ENCODE measurements at regions not wholly inside any gene's neighbourhood (a gene's known extent, or its start where the extent isn't known, plus 50 kb on each side); places are given as distances from the start of the nearest gene placed in this dataset.

GRCh38 chr7:22039670-22040069, 94.0 kb upstream of the CDCA7L start:
- Histone ChIP-seq H3K4me1 (replicated peaks in 1 of 4; ENCODE audit: control insufficient read depth in 3 of 4, insufficient read depth in 4 of 4, low read length in 3 of 4) (no peaks in the 10 kb centered on the region), H2BK12ac (ENCODE audit: low read depth, low read length) (no peak overlapping the region), H2AK5ac (ENCODE audit: low read depth, low read length) (no peak overlapping the region), H3K23me2 (ENCODE audit: low read depth, low read length) (no peaks in the 10 kb centered on the region), H3K56ac (replicated peaks; ENCODE audit: insufficient read length, low read depth, low read length) (no peak overlapping the region), H2BK15ac (ENCODE audit: low read length) (no peak overlapping the region), H3K9ac (replicated peaks in 1 of 4; ENCODE audit: extremely low read depth in 1 of 4, low read depth in 3 of 4, low read length in 3 of 4) (no peak overlapping the region), H3K23ac (ENCODE audit: insufficient read length) (no peak overlapping the region), H3K27me3 (replicated peaks in 1 of 4; ENCODE audit: control insufficient read depth in 3 of 4, extremely low read depth in 1 of 4, insufficient read depth in 3 of 4, low read length in 3 of 4) (no peaks in the 10 kb centered on the region), H3K14ac (ENCODE audit: insufficient read length) (no peak overlapping the region), H2BK5ac (ENCODE audit: low read depth, low read length) (no peak overlapping the region), H3K4me2 (ENCODE audit: insufficient read depth in 1 of 2, low read depth in 2 of 2, low read length in 2 of 2) (no peak overlapping the region), H3K4ac (replicated peaks; ENCODE audit: insufficient read length, low read depth, low read length) (no peak overlapping the region), H3K18ac (ENCODE audit: extremely low read depth, low read length) (no peak overlapping the region), H4K91ac (replicated peaks; ENCODE audit: insufficient read length, low read length) (no peak overlapping the region), H2AFZ (ENCODE audit: low read length) (no peak overlapping the region), H3K36me3 (ENCODE audit: control insufficient read depth in 2 of 4, insufficient read depth in 4 of 4, low read length in 3 of 4) (no peaks in the 10 kb centered on the region), H2BK120ac (replicated peaks; ENCODE audit: low read depth, low read length) (no peak overlapping the region), H3K4me3 (ENCODE audit: extremely low read depth in 1 of 4, insufficient read depth in 2 of 4, low read depth in 3 of 4, low read length in 4 of 4) (no peak overlapping the region), H3K79me2 (ENCODE audit: control insufficient read depth in 1 of 2, insufficient read depth in 2 of 2, low read length in 2 of 2) (no peaks in the 10 kb centered on the region), H4K5ac (ENCODE audit: insufficient read length, low read depth, low read length) (no peak overlapping the region), H2BK20ac (ENCODE audit: low read length) (no peak overlapping the region), H3K27ac (ENCODE audit: low read depth, low read length) (no peak overlapping the region), H3K79me1 (ENCODE audit: low read depth, low read length) (no peaks in the 10 kb centered on the region), H3K9me3 (ENCODE audit: insufficient read depth in 2 of 2, low read depth in 1 of 2, low read length in 1 of 2) (peaks cover 4% of the 10 kb centered on the region in 2 experiments; a peak in 3 of 4 replicates), H4K8ac (ENCODE audit: extremely low read depth, insufficient read depth, low read length) (no peak overlapping the region), H4K20me1 (replicated peaks in 1 of 2; ENCODE audit: control insufficient read depth in 1 of 2, insufficient read depth in 2 of 2, low read length in 2 of 2) (no peaks in the 10 kb centered on the region)
- 93% methylated on average over 1 of the region's 1 CpG; no CpG with 5 or more reads in 1 of the 2 experiments for WGBS, 2 experiments (ENCODE audit: extremely low coverage in 1 of 2, insufficient coverage in 1 of 2, insufficient read length in 1 of 2, insufficient replicate concordance in 2 of 2, low coverage in 1 of 2, low lambda C conversion rate in 2 of 2, missing lambda C conversion rate in 1 of 2)
- ChIA-PET CTCF (ENCODE audit: partially characterized antibody) (no interaction called here), POLR2A (ENCODE audit: partially characterized antibody) (no interaction called here)
- TF ChIP-seq SIN3A (conservative IDR thresholded peaks at IDR 0.05 in 1 of 2, IDR thresholded peaks at IDR 0.05 in 1 of 2; ENCODE audit: low read depth in 1 of 2, low read length in 2 of 2), result no peak
- no peak for TF ChIP-seq KDM5A (IDR thresholded peaks at IDR 0.05; ENCODE audit: low read length)
- no peak for TF ChIP-seq KDM1A (IDR thresholded peaks at IDR 0.05; ENCODE audit: borderline replicate concordance, low read length)
- no peak for TF ChIP-seq SRF (IDR thresholded peaks at IDR 0.05; ENCODE audit: low read depth, low read length)
- no peak for TF ChIP-seq TCF12 (IDR thresholded peaks at IDR 0.05; ENCODE audit: low read depth, low read length)
- no peak for TF ChIP-seq GTF2F1 (IDR thresholded peaks at IDR 0.05; ENCODE audit: borderline replicate concordance, low read depth, low read length)
- TF ChIP-seq BACH1 (IDR thresholded peaks at IDR 0.05; ENCODE audit: low read length), result no peak
- DNase-seq (ENCODE audit: low read depth in 1 of 2, low spot score in 2 of 2) (no peak), FAIRE-seq (no peak)

Data from H1 (cell line).